H1 (cell line): ENCODE measurements at regions not wholly inside any gene's neighbourhood (a gene's known extent, or its start where the extent isn't known, plus 50 kb on each side); places are given as distances from the start of the nearest gene placed in this dataset.

Source experiments
- RNF2 ChIP-seq: fragments of 200-900, 300-1000 bp; sonication (generic); IDR thresholded peaks from 2 replicates; pipeline ENCODE4 v1.7.1; 2016; ENCODE audit warnings: borderline replicate concordance, low read depth, mild to moderate bottlenecking, antibody characterized with exemption, low read length; ENCODE audit not compliant: poor library complexity, severe bottlenecking; ENCODE audit errors: missing control alignments
- SRF ChIP-seq: IDR thresholded peaks from 2 replicates; pipeline ENCODE4 v1.6.1; 2011; ENCODE audit warnings: mild to moderate bottlenecking, low read depth, low read length, moderate library complexity
- ZNF274 ChIP-seq: IDR thresholded peaks from 2 replicates; pipeline ENCODE4 v1.7.0; 2012; ENCODE audit warnings: low read length, borderline replicate concordance; ENCODE audit errors: extremely low read depth
- TF ChIP-seq, protein P1 (sequence below): fragments of 300-600 bp; sonication (generic); IDR thresholded peaks from 2 replicates; pipeline ENCODE4 v1.7.1; 2012; ENCODE audit warnings: low read length, moderate library complexity, mild to moderate bottlenecking, inconsistent platforms; ENCODE audit not compliant: insufficient replicate concordance

GRCh38 chr7:133132906-133133305, 51.0 kb upstream of the CHCHD3 start (continued):
- no peak for TF ChIP-seq SRF
- TF ChIP-seq, protein P1, sequence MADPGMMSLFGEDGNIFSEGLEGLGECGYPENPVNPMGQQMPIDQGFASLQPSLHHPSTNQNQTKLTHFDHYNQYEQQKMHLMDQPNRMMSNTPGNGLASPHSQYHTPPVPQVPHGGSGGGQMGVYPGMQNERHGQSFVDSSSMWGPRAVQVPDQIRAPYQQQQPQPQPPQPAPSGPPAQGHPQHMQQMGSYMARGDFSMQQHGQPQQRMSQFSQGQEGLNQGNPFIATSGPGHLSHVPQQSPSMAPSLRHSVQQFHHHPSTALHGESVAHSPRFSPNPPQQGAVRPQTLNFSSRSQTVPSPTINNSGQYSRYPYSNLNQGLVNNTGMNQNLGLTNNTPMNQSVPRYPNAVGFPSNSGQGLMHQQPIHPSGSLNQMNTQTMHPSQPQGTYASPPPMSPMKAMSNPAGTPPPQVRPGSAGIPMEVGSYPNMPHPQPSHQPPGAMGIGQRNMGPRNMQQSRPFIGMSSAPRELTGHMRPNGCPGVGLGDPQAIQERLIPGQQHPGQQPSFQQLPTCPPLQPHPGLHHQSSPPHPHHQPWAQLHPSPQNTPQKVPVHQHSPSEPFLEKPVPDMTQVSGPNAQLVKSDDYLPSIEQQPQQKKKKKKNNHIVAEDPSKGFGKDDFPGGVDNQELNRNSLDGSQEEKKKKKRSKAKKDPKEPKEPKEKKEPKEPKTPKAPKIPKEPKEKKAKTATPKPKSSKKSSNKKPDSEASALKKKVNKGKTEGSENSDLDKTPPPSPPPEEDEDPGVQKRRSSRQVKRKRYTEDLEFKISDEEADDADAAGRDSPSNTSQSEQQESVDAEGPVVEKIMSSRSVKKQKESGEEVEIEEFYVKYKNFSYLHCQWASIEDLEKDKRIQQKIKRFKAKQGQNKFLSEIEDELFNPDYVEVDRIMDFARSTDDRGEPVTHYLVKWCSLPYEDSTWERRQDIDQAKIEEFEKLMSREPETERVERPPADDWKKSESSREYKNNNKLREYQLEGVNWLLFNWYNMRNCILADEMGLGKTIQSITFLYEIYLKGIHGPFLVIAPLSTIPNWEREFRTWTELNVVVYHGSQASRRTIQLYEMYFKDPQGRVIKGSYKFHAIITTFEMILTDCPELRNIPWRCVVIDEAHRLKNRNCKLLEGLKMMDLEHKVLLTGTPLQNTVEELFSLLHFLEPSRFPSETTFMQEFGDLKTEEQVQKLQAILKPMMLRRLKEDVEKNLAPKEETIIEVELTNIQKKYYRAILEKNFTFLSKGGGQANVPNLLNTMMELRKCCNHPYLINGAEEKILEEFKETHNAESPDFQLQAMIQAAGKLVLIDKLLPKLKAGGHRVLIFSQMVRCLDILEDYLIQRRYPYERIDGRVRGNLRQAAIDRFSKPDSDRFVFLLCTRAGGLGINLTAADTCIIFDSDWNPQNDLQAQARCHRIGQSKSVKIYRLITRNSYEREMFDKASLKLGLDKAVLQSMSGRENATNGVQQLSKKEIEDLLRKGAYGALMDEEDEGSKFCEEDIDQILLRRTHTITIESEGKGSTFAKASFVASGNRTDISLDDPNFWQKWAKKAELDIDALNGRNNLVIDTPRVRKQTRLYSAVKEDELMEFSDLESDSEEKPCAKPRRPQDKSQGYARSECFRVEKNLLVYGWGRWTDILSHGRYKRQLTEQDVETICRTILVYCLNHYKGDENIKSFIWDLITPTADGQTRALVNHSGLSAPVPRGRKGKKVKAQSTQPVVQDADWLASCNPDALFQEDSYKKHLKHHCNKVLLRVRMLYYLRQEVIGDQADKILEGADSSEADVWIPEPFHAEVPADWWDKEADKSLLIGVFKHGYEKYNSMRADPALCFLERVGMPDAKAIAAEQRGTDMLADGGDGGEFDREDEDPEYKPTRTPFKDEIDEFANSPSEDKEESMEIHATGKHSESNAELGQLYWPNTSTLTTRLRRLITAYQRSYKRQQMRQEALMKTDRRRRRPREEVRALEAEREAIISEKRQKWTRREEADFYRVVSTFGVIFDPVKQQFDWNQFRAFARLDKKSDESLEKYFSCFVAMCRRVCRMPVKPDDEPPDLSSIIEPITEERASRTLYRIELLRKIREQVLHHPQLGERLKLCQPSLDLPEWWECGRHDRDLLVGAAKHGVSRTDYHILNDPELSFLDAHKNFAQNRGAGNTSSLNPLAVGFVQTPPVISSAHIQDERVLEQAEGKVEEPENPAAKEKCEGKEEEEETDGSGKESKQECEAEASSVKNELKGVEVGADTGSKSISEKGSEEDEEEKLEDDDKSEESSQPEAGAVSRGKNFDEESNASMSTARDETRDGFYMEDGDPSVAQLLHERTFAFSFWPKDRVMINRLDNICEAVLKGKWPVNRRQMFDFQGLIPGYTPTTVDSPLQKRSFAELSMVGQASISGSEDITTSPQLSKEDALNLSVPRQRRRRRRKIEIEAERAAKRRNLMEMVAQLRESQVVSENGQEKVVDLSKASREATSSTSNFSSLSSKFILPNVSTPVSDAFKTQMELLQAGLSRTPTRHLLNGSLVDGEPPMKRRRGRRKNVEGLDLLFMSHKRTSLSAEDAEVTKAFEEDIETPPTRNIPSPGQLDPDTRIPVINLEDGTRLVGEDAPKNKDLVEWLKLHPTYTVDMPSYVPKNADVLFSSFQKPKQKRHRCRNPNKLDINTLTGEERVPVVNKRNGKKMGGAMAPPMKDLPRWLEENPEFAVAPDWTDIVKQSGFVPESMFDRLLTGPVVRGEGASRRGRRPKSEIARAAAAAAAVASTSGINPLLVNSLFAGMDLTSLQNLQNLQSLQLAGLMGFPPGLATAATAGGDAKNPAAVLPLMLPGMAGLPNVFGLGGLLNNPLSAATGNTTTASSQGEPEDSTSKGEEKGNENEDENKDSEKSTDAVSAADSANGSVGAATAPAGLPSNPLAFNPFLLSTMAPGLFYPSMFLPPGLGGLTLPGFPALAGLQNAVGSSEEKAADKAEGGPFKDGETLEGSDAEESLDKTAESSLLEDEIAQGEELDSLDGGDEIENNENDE, result no peak
- TF ChIP-seq RNF2, result no peak
- TF ChIP-seq ZNF274, result no peak
